Memory B cell (primary cell): ENCODE measurements at regions not wholly inside any gene's neighbourhood (a gene's known extent, or its start where the extent isn't known, plus 50 kb on each side); places are given as distances from the start of the nearest gene placed in this dataset.
"Not testable (repeated sequence)": the region's sequence is repeated elsewhere in the genome, so short reads cannot be mapped to it uniquely, and the experiment has no call there.

Experiments used
- ATAC-seq: fragments of 150-1000 bp; cut with Tn5 transposase; 2 replicates; pipeline ENCODE4 v1.10.0; 2021; ENCODE audit warnings: low read depth, mild to moderate bottlenecking, moderate library complexity
- DNase-seq, 2 donors: peaks; one replicate each; pipeline ENCODE4 v3.0.0; 2022; ENCODE audit warnings: low spot score in 2 of 2
- H3K27ac Mint-ChIP-seq: one replicate; pipeline ENCODE4 v1.8.0; 2022; ENCODE audit warnings: mild to moderate bottlenecking, moderate library complexity, mixed read lengths
- H3K27me3 Mint-ChIP-seq: one replicate; pipeline ENCODE4 v1.8.0; 2022; ENCODE audit warnings: mixed read lengths
- H3K36me3 Mint-ChIP-seq: one replicate; pipeline ENCODE4 v1.8.0; 2022; ENCODE audit warnings: mild to moderate bottlenecking, mixed read lengths
- H3K4me1 Mint-ChIP-seq: one replicate; pipeline ENCODE4 v1.8.0; 2022; ENCODE audit warnings: mixed read lengths
- H3K4me3 Mint-ChIP-seq: one replicate; pipeline ENCODE4 v1.8.0; 2022; ENCODE audit warnings: mild to moderate bottlenecking, moderate library complexity, mixed read lengths
- H3K9me3 Mint-ChIP-seq: one replicate; pipeline ENCODE4 v1.8.0; 2022; ENCODE audit warnings: mixed read lengths

DNA sequence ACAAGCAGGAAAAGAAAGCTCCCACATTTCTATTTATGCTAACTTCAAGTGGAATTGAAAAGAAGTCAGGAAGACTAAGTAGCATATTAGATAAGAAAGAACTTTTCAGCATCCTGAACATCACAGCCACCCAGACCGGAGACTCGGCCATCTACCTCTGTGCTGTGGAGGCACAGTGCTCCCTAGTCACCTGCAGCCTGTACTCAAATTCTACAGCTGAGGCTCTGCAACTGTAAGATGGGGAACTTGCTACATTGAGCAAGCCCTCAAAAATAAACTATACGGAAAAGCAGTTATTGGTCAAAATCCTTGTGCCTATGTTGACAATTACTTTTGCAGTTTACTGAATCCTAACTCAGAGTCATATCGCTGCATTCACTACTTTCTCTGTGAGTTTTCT, 361.9 kb downstream of the DAD1 start:
- DNase-seq (no peak), ATAC-seq (no peak)
- Mint-ChIP-seq H3K27ac (peak overlapping the region; percentile 72), H3K4me1 (peaks cover 22% of the 10 kb centered on the region), H3K4me3 (no peak overlapping the region), H3K36me3 (no peaks in the 10 kb centered on the region), H3K9me3 (no peaks in the 10 kb centered on the region), H3K27me3 (no peaks in the 10 kb centered on the region)

DNA sequence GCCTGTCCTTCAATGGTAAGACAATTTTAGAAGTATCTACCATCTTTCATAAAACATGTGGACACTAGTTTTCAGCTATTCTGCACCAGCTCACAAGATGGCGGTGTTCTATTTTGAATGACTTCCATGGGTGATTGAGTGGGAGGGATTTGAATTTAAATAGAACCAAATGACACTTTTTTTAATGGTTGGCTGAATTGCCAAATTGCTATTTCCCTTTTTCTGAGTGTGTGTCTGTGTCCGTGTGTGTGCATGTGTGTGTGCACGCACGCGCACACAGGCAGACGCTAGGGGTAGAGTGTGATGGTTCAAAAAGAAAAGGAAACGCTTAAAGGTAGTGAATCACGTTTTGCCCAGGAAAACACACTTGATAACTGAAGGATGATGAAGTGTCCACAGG, 362.6 kb downstream of the DAD1 start:
- DNase-seq = peak; percentile 55 to 56
- ATAC-seq = peak; percentile 78
- peak overlapping the region; percentile 72 for H3K27ac Mint-ChIP-seq
- H3K4me1 Mint-ChIP-seq = peaks cover 19% of the 10 kb centered on the region
- H3K4me3 Mint-ChIP-seq = peak overlapping the region; percentile 41
- no peaks in the 10 kb centered on the region for H3K27me3 Mint-ChIP-seq
- no peaks in the 10 kb centered on the region for H3K36me3 Mint-ChIP-seq
- no peaks in the 10 kb centered on the region for H3K9me3 Mint-ChIP-seq

DNA sequence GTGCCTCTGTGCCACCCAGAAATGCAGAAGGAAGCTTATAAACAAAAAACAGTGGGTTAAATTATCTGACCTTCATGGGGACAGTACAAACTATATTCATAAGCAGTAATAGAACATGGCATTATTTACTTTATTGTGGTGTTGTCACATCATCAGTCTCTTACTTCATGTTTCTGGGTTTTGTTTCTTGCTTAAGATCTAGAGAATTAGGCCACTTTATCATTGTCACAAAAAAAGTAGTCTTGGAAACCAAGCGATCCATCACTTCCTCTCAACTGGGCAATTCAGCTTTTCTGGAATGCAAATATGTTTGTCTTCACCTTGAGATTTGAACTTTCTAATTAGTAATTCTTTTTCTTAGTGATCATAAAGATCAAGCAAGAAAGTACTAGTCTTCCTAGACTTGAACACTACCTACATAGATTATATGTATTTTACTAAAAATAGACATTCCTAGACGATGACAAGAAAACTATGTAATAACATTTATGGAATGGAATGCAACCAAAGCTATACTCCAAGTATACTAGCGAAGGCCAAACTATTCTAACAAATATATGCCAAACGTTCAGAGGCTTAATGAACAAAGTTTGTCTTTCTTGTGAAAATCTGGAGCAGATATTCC, 363.4 kb downstream of the DAD1 start:
- Mint-ChIP-seq H3K9me3 (no peaks in the 10 kb centered on the region), H3K27me3 (no peaks in the 10 kb centered on the region), H3K27ac (no peak overlapping the region), H3K4me3 (no peak overlapping the region), H3K4me1 (peaks cover 14% of the 10 kb centered on the region), H3K36me3 (no peaks in the 10 kb centered on the region)
- ATAC-seq = no peak
- DNase-seq = no peak

DNA sequence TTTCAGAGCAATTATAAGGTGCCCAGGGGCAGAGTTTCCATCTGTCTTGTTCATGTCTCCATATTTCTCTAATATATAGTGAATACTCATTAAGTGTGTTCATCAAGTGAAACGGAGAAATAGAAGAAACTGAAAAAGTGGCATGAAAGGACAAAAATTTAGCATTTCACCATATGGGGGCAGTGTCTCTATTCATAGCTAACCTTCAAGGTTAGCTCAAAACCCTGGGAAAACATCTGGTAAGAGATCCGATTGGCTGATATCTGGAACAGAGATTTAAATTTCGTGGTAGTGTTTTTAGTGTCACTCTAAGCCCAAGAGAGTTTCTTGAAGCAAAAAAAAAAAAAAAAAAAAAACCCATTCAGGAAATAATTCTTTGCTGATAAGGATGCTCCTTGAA, 367.5 kb downstream of the DAD1 start:
- peaks cover 3% of the 10 kb centered on the region for H3K27me3 Mint-ChIP-seq
- ATAC-seq = no peak
- no peak for DNase-seq
- H3K4me1 Mint-ChIP-seq = peaks cover 5% of the 10 kb centered on the region
- H3K36me3 Mint-ChIP-seq = no peaks in the 10 kb centered on the region
- H3K9me3 Mint-ChIP-seq = no peaks in the 10 kb centered on the region
- H3K4me3 Mint-ChIP-seq = no peak overlapping the region
- no peak overlapping the region for H3K27ac Mint-ChIP-seq

DNA sequence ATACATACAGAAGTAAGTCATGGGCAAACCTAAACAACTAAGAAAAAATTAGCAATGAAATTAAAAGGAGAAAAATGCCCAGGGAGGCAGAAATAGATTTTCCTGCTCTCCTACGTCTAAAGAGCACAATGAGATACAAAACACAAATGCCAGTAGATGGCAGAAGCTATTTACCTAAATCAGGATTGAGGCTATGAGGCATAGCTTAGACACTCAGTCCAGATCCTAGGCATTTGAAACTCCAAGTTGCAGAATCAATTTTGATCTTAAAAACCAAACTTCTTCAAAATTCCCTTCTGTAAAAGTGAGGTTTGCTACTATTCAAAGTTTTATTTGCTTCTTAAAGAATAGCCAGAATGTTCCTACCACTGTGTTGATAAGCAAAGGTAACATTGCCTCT, 368.6 kb downstream of the DAD1 start:
- Mint-ChIP-seq H3K27ac (no peak overlapping the region), H3K9me3 (no peaks in the 10 kb centered on the region), H3K4me1 (peaks cover 3% of the 10 kb centered on the region), H3K36me3 (no peaks in the 10 kb centered on the region), H3K4me3 (no peak overlapping the region), H3K27me3 (peaks cover 3% of the 10 kb centered on the region)
- ATAC-seq = no peak
- DNase-seq = no peak

DNA sequence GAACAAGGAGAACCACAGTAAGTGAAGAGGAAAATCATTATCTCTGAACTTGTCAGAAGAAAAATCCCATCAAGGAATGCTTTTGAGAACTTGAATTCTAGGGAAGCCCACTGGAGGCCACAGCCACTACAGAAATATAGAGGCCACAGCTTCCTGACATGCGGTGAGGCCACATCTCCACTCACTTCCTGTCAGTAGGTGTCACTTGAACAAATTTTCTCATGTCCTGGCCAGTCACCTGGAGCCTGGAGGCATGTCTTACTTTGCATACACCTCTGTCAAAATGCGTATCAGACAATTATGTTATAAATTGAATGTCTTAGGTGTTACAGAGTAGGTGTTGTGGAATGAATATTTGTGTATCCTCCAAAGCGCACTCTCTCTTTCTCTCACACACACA, 370.3 kb downstream of the DAD1 start:
- no peaks in the 10 kb centered on the region for H3K9me3 Mint-ChIP-seq
- ATAC-seq (peak; percentile 66), DNase-seq (no peak)
- H3K27ac Mint-ChIP-seq = no peak overlapping the region
- H3K4me3 Mint-ChIP-seq = no peak overlapping the region
- H3K4me1 Mint-ChIP-seq = peaks cover 3% of the 10 kb centered on the region
- H3K27me3 Mint-ChIP-seq = peaks cover 3% of the 10 kb centered on the region
- no peaks in the 10 kb centered on the region for H3K36me3 Mint-ChIP-seq

DNA sequence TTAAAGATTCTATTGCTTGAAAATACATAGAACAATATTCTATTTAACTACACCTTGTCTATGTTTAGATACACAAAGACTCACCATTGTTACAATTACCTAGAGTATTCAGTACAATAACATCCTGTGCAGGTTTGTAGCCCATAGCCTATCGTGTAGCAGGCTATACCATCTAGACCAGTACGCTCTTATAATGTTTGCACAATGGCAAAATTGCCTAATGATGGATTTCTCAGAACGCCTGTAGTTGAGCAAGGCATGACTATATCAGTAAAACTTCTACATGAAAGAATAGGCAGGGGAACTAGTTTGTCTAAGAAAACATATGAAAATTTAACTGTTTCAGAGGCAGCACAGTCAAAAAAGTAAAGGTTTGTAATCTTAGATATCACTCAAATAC, 375.9 kb downstream of the DAD1 start:
- H3K4me3 Mint-ChIP-seq = no peak overlapping the region
- H3K9me3 Mint-ChIP-seq = peaks cover 2% of the 10 kb centered on the region
- H3K36me3 Mint-ChIP-seq = no peaks in the 10 kb centered on the region
- DNase-seq = no peak
- H3K4me1 Mint-ChIP-seq = no peaks in the 10 kb centered on the region
- H3K27ac Mint-ChIP-seq = no peak overlapping the region
- H3K27me3 Mint-ChIP-seq = peaks cover 6% of the 10 kb centered on the region
- no peak for ATAC-seq

DNA sequence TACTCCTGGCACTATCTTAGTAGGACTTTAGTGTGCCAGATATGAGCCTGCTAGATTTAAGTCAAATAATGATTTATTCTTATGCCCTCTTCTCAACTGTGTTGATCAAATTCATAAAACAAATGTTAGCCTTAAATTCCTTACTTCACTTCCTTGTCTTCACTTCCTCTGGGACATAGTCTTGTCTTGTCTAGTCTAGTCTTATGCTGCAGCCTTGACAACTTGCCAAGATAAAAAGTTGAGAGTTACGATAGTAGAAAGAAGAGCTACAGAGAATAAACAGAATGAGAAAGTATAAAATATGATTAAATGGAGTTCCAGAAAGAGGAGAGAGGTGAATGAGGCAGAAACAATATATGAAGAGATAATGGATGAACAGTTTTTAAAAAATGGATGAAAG, 378.1 kb downstream of the DAD1 start:
- peaks cover 2% of the 10 kb centered on the region for H3K9me3 Mint-ChIP-seq
- no peak for DNase-seq
- H3K36me3 Mint-ChIP-seq = no peaks in the 10 kb centered on the region
- peaks cover 6% of the 10 kb centered on the region for H3K27me3 Mint-ChIP-seq
- no peak for ATAC-seq
- H3K27ac Mint-ChIP-seq = no peak overlapping the region
- H3K4me1 Mint-ChIP-seq = no peaks in the 10 kb centered on the region
- no peak overlapping the region for H3K4me3 Mint-ChIP-seq

DNA sequence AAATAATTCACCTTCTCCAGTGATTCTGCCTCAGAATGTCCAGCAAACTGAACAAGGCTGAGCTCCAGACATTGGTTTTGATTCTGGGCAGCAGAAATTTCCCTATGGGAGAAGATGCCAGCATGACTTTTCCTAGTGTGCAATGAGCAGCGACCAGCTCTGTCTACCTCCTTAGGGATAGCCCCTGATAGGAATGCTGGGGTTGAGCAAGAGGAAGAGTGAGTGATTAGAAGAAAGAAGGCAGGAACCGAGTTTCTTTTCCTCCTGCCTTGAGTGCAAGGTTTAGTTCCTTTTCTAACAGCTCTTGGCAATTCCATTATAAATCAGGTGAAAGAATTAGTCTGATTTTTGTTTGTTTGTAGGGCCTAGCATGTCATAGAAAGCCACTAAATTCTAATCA, 379.0 kb downstream of the DAD1 start:
- Mint-ChIP-seq H3K4me1 (no peaks in the 10 kb centered on the region), H3K27ac (no peak overlapping the region), H3K9me3 (peaks cover 2% of the 10 kb centered on the region), H3K27me3 (peaks cover 6% of the 10 kb centered on the region), H3K36me3 (no peaks in the 10 kb centered on the region), H3K4me3 (no peak overlapping the region)
- DNase-seq (no peak), ATAC-seq (no peak)

DNA sequence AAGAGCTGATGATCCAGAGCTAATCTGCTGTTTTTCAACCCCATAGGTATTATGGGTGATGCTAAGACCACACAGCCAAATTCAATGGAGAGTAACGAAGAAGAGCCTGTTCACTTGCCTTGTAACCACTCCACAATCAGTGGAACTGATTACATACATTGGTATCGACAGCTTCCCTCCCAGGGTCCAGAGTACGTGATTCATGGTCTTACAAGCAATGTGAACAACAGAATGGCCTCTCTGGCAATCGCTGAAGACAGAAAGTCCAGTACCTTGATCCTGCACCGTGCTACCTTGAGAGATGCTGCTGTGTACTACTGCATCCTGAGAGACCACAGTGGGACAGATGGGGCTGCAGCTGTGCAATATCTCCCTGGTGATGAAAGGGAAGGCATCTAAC, 386.0 kb downstream of the DAD1 start:
- ATAC-seq = no peak
- Mint-ChIP-seq H3K36me3 (no peaks in the 10 kb centered on the region), H3K9me3 (no peaks in the 10 kb centered on the region), H3K27me3 (peaks cover 9% of the 10 kb centered on the region), H3K27ac (no peak overlapping the region), H3K4me3 (no peak overlapping the region), H3K4me1 (peaks cover 3% of the 10 kb centered on the region)
- DNase-seq = no peak

DNA sequence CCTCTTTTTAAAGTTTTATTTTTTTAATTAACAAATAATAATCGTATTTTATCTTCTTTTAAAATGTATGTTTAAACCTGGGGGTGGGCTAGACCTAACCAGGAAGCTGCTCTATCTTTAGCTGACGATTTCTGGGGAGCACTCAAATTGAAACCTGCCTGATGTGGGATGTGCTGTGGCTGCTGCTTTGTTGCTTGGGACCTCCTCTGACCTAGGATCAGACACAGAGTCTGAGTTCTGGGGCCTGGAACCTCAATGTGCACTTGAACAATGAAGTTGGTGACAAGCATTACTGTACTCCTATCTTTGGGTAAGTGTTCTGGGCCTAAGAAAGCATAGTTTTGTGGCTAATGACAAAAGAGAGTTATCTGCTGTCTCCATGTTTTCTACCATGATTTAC, 386.7 kb downstream of the DAD1 start:
- peaks cover 3% of the 10 kb centered on the region for H3K4me1 Mint-ChIP-seq
- ATAC-seq (no peak), DNase-seq (no peak)
- H3K36me3 Mint-ChIP-seq = peaks cover 5% of the 10 kb centered on the region
- no peak overlapping the region for H3K4me3 Mint-ChIP-seq
- no peak overlapping the region for H3K27ac Mint-ChIP-seq
- H3K27me3 Mint-ChIP-seq = peaks cover 12% of the 10 kb centered on the region
- H3K9me3 Mint-ChIP-seq = peaks cover 4% of the 10 kb centered on the region

DNA sequence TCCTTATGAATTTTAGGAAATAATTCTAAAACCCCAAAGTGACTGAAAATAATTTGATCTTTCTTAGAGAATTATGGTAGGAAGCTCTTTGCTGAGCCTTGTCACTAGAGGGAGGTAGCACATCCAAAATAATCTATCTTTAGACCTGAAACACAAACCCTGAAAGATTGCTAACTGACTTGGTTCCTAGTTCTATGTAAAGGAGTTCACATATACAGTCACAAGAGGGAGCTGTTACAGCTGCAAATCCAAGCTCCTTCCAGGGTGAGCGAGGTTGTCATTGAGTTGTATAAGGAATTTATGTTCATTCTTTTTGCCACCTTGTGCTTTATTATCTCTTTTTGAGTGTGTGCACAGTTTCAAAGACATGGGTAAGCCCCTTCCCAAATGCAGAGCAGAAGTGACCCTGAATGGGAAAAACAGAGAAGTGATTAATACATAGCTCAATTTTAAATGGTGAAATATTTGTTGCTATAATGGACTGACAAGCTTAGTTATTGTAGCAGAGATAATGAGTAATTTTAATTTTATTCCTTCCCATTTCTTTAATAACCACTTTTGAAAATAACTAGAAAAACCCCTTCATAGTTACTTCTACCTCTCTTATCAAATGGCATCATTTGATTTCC, 387.9 kb downstream of the DAD1 start:
- Mint-ChIP-seq H3K36me3 (peaks cover 5% of the 10 kb centered on the region), H3K4me1 (peaks cover 3% of the 10 kb centered on the region), H3K27ac (no peak overlapping the region), H3K27me3 (peaks cover 12% of the 10 kb centered on the region), H3K9me3 (peaks cover 4% of the 10 kb centered on the region), H3K4me3 (no peak overlapping the region)
- ATAC-seq = peak; percentile 85
- peak in 1 of 2 donors; percentile 19 for DNase-seq

DNA sequence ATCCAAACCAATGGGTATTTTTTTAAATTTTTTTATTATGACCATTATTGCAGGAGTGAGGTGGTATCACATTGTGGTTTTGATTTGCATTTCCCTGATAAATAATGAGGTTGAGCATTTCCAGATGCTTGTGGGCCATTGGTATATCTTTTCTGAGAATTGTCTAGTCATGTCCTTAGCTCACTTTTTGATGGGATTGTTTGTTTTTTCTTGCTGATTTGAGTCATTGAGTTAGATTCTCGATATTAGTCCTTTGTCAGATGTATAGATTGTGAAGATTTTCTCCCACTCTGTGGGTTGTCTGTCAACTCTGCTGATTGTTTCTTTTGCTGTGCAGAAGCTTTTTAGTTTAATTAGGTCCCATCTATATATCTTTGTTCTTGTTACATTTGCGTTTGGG, 388.9 kb downstream of the DAD1 start:
- ATAC-seq, H3K27ac Mint-ChIP-seq, H3K36me3 Mint-ChIP-seq, H3K9me3 Mint-ChIP-seq, H3K4me1 Mint-ChIP-seq, H3K4me3 Mint-ChIP-seq, DNase-seq: not testable (repeated sequence)
- peaks cover 12% of the 10 kb centered on the region for H3K27me3 Mint-ChIP-seq

DNA sequence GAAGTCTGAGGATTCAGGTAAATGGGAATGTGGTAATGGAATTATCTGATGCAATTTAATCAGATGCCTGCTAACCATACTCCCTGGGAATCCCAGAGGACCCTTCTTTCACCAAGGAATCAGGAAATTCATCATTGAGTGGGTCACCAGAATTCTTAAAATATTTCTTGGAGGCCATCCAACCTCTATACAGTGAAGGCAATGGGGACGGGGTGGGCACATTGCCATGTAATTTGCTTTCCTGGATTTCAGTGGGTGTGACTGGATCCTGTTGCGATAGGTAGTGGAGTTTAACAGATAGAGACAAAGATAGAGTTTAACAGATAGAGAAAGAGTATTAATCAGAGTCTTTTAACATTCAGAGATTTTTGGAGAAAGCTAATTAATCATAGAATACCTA, 394.4 kb downstream of the DAD1 start:
- Mint-ChIP-seq H3K4me1 (no peaks in the 10 kb centered on the region), H3K9me3 (peaks cover 4% of the 10 kb centered on the region), H3K27ac (no peak overlapping the region), H3K36me3 (peaks cover 5% of the 10 kb centered on the region), H3K27me3 (peaks cover 4% of the 10 kb centered on the region), H3K4me3 (no peak overlapping the region)
- DNase-seq (no peak), ATAC-seq (no peak)
